Rectal smooth muscle tissue (tissue), 1 donor: ENCODE measurements at regions not wholly inside any gene's neighbourhood (a gene's known extent, or its start where the extent isn't known, plus 50 kb on each side); places are given as distances from the start of the nearest gene placed in this dataset.
"Not testable (repeated sequence)": the region's sequence is repeated elsewhere in the genome, so short reads cannot be mapped to it uniquely, and the experiment has no call there.

Experiments used
- H3K27ac ChIP-seq: one replicate; pipeline ENCODE4 v1.7.0; 2013; ENCODE audit warnings: low read depth, low read length, inconsistent platforms
- H3K27me3 ChIP-seq: one replicate; pipeline ENCODE4 v1.7.0; 2013; ENCODE audit warnings: low read length; ENCODE audit not compliant: control insufficient read depth, insufficient read depth
- H3K36me3 ChIP-seq: one replicate; pipeline ENCODE4 v1.7.0; 2013; ENCODE audit warnings: low read length; ENCODE audit not compliant: control insufficient read depth, insufficient read depth
- H3K4me1 ChIP-seq: one replicate; pipeline ENCODE4 v1.7.0; 2013; ENCODE audit warnings: low read length; ENCODE audit not compliant: control insufficient read depth, insufficient read depth
- H3K4me3 ChIP-seq: one replicate; pipeline ENCODE4 v1.7.0; 2013; ENCODE audit warnings: low read length
- H3K9ac ChIP-seq: one replicate; pipeline ENCODE4 v1.7.0; 2013; ENCODE audit warnings: low read length

- Histone ChIP-seq H3K36me3 (no peaks in the 10 kb centered on the region), H3K27me3 (no peaks in the 10 kb centered on the region), H3K9ac (no peak overlapping the region), H3K4me3 (no peak overlapping the region), H3K4me1 (no peaks in the 10 kb centered on the region), H3K27ac (no peak overlapping the region)
Measured at GRCh38 chr6:122154912-122155575, 244.4 kb upstream of the HSF2 start.

DNA sequence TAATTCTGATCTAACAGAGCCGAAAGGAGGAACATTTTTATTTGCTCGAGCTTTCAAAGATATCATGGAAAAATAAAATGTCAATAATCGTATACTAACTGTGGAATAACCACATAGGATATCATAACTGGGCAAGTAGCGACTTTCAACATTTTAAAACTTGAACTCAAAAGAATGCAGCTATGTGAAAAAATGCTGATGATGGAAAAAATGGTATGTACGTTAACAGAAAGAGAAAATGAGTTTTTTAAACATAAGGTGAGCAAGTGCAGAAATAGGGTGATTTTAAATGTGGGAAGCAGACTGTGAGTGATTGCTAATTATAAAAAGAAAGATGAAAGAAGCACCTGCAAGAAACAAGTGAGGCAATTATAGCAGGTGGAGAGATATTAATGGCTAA lies 238.3 kb upstream of the HSF2 start:
- Histone ChIP-seq H3K9ac (no peak overlapping the region), H3K4me1 (no peaks in the 10 kb centered on the region), H3K36me3 (no peaks in the 10 kb centered on the region), H3K27me3 (no peaks in the 10 kb centered on the region), H3K4me3 (no peak overlapping the region), H3K27ac (no peak overlapping the region)

DNA sequence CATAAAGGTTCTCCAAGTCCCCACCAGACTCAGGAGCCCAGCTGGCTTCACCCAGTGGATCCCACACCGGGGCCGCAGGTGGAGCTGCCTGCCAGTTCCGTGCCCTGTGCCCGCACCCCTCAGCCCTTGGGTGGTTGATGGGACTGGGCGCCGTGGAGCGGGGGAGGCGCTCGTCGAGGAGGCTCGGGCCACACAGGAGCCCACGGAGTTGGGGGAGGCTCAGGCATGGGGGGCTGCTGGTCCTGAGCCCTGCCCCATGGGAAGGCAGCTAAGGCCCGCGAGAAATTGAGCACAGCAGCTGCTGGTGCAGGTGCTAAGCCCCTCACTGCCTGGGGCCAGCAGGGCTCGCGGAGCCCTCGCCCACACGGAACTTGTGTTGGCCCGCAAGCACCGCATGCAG lies 234.4 kb upstream of the HSF2 start:
- no peaks in the 10 kb centered on the region for H3K36me3 ChIP-seq
- no peak overlapping the region for H3K27ac ChIP-seq
- no peak overlapping the region for H3K4me3 ChIP-seq
- no peaks in the 10 kb centered on the region for H3K4me1 ChIP-seq
- H3K9ac ChIP-seq, result no peak overlapping the region
- H3K27me3 ChIP-seq, result no peaks in the 10 kb centered on the region

- Histone ChIP-seq H3K27ac (no peak overlapping the region), H3K27me3 (no peaks in the 10 kb centered on the region), H3K36me3 (no peaks in the 10 kb centered on the region), H3K9ac (no peak overlapping the region), H3K4me1 (no peaks in the 10 kb centered on the region), H3K4me3 (no peak overlapping the region)
Measured at GRCh38 chr6:122170274-122170673, 229.2 kb upstream of the HSF2 start.

- H3K4me3 ChIP-seq, result no peak overlapping the region
- H3K27me3 ChIP-seq, result no peaks in the 10 kb centered on the region
- H3K36me3 ChIP-seq, result no peaks in the 10 kb centered on the region
- no peak overlapping the region for H3K9ac ChIP-seq
- H3K4me1 ChIP-seq, result no peaks in the 10 kb centered on the region
- H3K27ac ChIP-seq, result no peak overlapping the region
Measured at GRCh38 chr6:122178988-122179387, 220.5 kb upstream of the HSF2 start.

DNA sequence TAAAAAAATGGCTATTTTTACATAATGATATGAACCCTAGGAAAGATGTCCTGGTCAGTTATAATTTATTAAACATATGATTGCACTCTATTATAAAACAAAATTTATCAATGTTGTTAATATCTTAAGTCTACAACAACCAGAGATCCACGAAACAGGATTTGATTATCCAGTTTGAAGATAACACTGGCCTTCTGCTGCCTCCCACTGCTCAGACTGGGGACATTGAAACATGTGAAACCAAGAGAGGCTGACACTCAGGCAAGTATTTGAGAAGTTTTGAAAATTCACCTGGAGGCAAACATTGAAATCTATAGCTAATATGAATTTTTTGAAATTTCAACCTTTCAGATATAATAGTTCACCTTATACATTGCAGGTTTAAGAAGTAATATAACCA lies 219.3 kb upstream of the HSF2 start:
- no peaks in the 10 kb centered on the region for H3K36me3 ChIP-seq
- no peak overlapping the region for H3K4me3 ChIP-seq
- H3K27me3 ChIP-seq, result no peaks in the 10 kb centered on the region
- no peaks in the 10 kb centered on the region for H3K4me1 ChIP-seq
- H3K9ac ChIP-seq, result no peak overlapping the region
- H3K27ac ChIP-seq, result no peak overlapping the region

- Histone ChIP-seq H3K4me1 (no peaks in the 10 kb centered on the region), H3K9ac (no peak overlapping the region), H3K27ac (no peak overlapping the region), H3K27me3 (no peaks in the 10 kb centered on the region), H3K4me3 (no peak overlapping the region), H3K36me3 (no peaks in the 10 kb centered on the region)
Measured at GRCh38 chr6:122182061-122182460, 217.4 kb upstream of the HSF2 start.

DNA sequence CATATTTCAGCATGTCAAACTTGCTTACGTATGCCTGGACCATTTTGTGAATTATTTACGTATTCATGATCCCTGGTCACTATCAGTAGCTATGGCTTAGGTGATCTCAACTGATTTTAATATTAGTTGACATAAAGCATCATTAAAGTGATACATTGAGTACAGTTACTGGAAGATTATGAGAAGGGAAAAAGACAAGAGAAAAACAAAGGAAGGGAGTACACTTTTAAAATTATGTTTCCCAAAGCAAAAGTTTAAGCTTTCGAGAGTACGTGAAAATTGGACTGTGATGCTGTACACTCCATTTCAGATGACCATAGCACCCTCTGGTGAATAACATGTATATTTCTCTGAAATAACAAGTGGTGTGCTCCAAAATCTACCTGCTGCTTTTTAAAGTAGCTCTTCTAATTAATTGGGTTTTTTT lies 215.0 kb upstream of the HSF2 start:
- no peak overlapping the region for H3K27ac ChIP-seq
- H3K4me3 ChIP-seq, result no peak overlapping the region
- H3K36me3 ChIP-seq, result no peaks in the 10 kb centered on the region
- H3K27me3 ChIP-seq, result no peaks in the 10 kb centered on the region
- no peaks in the 10 kb centered on the region for H3K4me1 ChIP-seq
- no peak overlapping the region for H3K9ac ChIP-seq

- H3K27me3 ChIP-seq, H3K9ac ChIP-seq, H3K36me3 ChIP-seq, H3K4me1 ChIP-seq, H3K4me3 ChIP-seq, H3K27ac ChIP-seq: not testable (repeated sequence)
Measured at GRCh38 chr6:122185458-122185857, 214.0 kb upstream of the HSF2 start.

- no peaks in the 10 kb centered on the region for H3K4me1 ChIP-seq
- no peak overlapping the region for H3K27ac ChIP-seq
- no peak overlapping the region for H3K9ac ChIP-seq
- H3K27me3 ChIP-seq, result no peaks in the 10 kb centered on the region
- no peak overlapping the region for H3K4me3 ChIP-seq
- no peaks in the 10 kb centered on the region for H3K36me3 ChIP-seq
Measured at GRCh38 chr6:122187186-122187585, 212.3 kb upstream of the HSF2 start.

DNA sequence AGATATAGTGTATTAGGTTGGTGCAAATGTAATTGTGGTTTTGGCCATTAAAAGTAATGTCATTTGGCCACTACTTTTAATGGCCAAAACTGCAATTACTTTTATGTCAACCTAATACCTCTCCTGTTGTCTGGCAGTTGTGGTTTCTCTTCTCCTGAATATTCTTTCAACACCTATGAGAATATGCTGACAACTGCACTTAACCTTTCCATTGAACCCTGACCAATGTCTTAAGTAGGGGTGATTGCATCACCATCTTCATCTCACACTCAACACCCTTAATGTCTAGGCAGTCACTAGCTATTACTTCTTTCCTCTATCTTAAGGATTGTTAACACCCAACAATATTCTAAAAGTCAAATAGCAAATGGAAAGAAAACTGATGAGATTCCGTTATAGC lies 200.5 kb upstream of the HSF2 start:
- Histone ChIP-seq H3K9ac (no peak overlapping the region), H3K27me3 (no peaks in the 10 kb centered on the region), H3K4me1 (no peaks in the 10 kb centered on the region), H3K27ac (no peak overlapping the region), H3K4me3 (no peak overlapping the region), H3K36me3 (no peaks in the 10 kb centered on the region)

GRCh38 chr6:122200440-122200839 lies 199.0 kb upstream of the HSF2 start:
- Histone ChIP-seq H3K27ac (no peak overlapping the region), H3K9ac (no peak overlapping the region), H3K36me3 (no peaks in the 10 kb centered on the region), H3K27me3 (no peaks in the 10 kb centered on the region), H3K4me1 (no peaks in the 10 kb centered on the region), H3K4me3 (no peak overlapping the region)

DNA sequence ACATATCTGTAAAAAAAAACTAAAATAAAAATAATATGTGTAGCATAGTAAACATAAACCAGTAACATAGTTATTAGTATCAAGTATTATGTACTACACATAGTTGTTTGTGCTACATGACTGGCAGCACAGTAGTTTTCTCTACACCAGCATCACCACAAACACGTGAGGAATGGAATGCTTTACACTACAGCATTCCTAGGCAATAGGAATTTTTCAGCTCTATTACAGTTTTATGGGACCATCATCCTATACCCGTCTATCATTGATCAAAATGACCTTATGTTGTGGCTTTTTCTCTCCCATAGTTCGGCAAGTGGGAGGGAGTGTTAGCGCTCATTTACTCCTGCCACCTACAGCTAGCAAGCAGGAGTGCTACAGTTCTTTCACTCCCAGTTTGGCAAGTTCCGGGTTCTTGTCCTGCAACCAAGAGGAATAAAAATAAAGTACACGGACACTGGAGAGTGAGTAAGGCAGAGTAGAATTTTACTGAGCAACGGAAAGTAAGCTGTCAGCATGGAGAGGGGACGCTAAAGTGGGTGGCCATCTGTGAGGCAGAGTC lies 196.8 kb upstream of the HSF2 start:
- Histone ChIP-seq H3K4me1 (no peaks in the 10 kb centered on the region), H3K27me3 (no peaks in the 10 kb centered on the region), H3K4me3 (no peak overlapping the region), H3K27ac (no peak overlapping the region), H3K36me3 (no peaks in the 10 kb centered on the region), H3K9ac (no peak overlapping the region)
